Astrocyte (in vitro differentiated cells and primary cell): ENCODE measurements at regions not wholly inside any gene's neighbourhood (a gene's known extent, or its start where the extent isn't known, plus 50 kb on each side); places are given as distances from the start of the nearest gene placed in this dataset.

Experiments
- DNase-seq: peaks from one replicate; pipeline ENCODE4 v3.0.0-alpha.2; 2010; ENCODE audit warnings: low read depth
- FAIRE-seq: peaks from 2 replicates; lab custom pipeline; 2011; peaks lifted over from hg19 to GRCh38; lab: Jason Lieb, UNC
- H2AFZ ChIP-seq: 2 replicates; pipeline ENCODE4 v1.6.0; 2012; ENCODE audit warnings: low read depth, low read length, inconsistent platforms
- H3K27ac ChIP-seq: 2 replicates; pipeline ENCODE4 v1.5.1; 2011; ENCODE audit warnings: low read depth, low read length, inconsistent platforms
- H3K27me3 ChIP-seq: 2 replicates; pipeline ENCODE4 v1.6.0; 2011; ENCODE audit warnings: low read length, inconsistent platforms; ENCODE audit not compliant: insufficient read depth
- H3K36me3 ChIP-seq: 2 replicates; pipeline ENCODE4 v1.5.1; 2011; ENCODE audit warnings: low read length, inconsistent platforms; ENCODE audit not compliant: insufficient read depth
- H3K4me1 ChIP-seq: 2 replicates; pipeline ENCODE4 v1.5.1; 2011; ENCODE audit warnings: low read length, inconsistent platforms; ENCODE audit not compliant: insufficient read depth
- H3K4me2 ChIP-seq: 2 replicates; pipeline ENCODE4 v1.6.0; 2012; ENCODE audit warnings: low read length, inconsistent platforms
- H3K4me3 ChIP-seq: 2 replicates; pipeline ENCODE4 v1.5.1; 2011; ENCODE audit warnings: low read depth, mild to moderate bottlenecking, low read length, inconsistent platforms; ENCODE audit not compliant: insufficient read depth
- H3K79me2 ChIP-seq: 2 replicates; pipeline ENCODE4 v1.6.0; 2012; ENCODE audit warnings: mild to moderate bottlenecking, low read length, inconsistent platforms; ENCODE audit not compliant: insufficient read depth
- H3K9ac ChIP-seq: 2 replicates; pipeline ENCODE4 v1.6.0; 2012; ENCODE audit warnings: mild to moderate bottlenecking, low read length, inconsistent platforms
- H3K9me3 ChIP-seq: 2 replicates; pipeline ENCODE4 v1.5.1; 2012; ENCODE audit warnings: low read depth, mild to moderate bottlenecking, low read length, inconsistent platforms; ENCODE audit not compliant: insufficient read depth
- H4K20me1 ChIP-seq: 2 replicates; pipeline ENCODE4 v1.6.0; 2012; ENCODE audit warnings: low read length, inconsistent platforms; ENCODE audit not compliant: insufficient read depth
- H3K27ac Mint-ChIP-seq: one replicate; pipeline ENCODE4 v1.8.0; 2021; ENCODE audit warnings: mild to moderate bottlenecking, mixed read lengths; ENCODE audit not compliant: unreplicated experiment
- H3K27me3 Mint-ChIP-seq: one replicate; pipeline ENCODE4 v1.8.0; 2021; ENCODE audit warnings: low read depth, mixed read lengths; ENCODE audit not compliant: unreplicated experiment
- H3K36me3 Mint-ChIP-seq: one replicate; pipeline ENCODE4 v1.8.0; 2021; ENCODE audit warnings: low read depth, mixed read lengths; ENCODE audit not compliant: unreplicated experiment
- H3K4me1 Mint-ChIP-seq: one replicate; pipeline ENCODE4 v1.8.0; 2021; ENCODE audit warnings: low read depth, mixed read lengths; ENCODE audit not compliant: unreplicated experiment
- H3K4me3 Mint-ChIP-seq: one replicate; pipeline ENCODE4 v1.8.0; 2021; ENCODE audit warnings: mild to moderate bottlenecking, moderate library complexity, mixed read lengths; ENCODE audit not compliant: unreplicated experiment
- H3K9me3 Mint-ChIP-seq: one replicate; pipeline ENCODE4 v1.8.0; 2021; ENCODE audit warnings: mild to moderate bottlenecking, mixed read lengths; ENCODE audit not compliant: unreplicated experiment
- EZH2 ChIP-seq: IDR thresholded peaks from 2 replicates; pipeline ENCODE4 v1.6.1; 2012; ENCODE audit warnings: mild to moderate bottlenecking, low read length, inconsistent platforms; ENCODE audit not compliant: insufficient read depth
- TF ChIP-seq, protein P1 (sequence below): IDR thresholded peaks from 2 replicates; pipeline ENCODE4 v1.5.1; 2011; ENCODE audit warnings: low read depth, mild to moderate bottlenecking, inconsistent platforms, low read length, moderate library complexity; ENCODE audit not compliant: insufficient read depth

DNA sequence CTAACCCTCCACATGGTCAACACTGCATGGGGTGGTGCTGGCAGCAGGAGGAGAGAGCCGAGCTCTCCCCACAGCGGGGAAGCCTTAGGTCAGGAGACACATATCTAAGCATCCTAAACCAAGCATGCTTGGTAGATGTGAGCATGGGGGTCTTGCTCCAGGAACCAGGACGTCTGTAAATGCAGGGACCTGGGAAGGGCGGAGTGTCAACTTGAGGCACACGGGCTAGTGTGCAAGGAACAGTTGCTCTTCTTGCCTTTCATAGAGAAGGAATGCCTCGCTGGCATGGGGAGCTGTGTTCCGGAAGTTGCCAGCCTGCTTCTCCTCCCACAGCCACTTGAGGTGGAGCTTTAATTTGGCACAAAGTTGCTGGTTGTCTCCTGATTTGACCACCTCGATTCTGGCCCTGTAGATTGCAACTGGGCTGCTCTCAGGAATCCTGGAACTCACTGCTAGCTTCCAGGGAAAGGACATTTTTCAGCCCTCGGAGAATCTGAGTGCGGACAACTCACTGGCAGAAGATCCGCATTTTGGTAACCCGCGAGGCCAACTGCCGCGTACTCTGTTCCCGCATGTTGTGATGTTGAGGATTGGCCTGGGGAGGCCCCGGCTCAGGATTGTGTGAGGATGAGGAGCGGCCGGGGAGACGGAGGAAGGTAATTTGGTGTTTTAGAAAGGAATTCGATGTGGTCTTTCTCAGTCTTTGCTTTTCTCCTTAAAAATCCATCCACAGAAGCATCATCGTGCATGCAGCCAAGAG lies 370.3 kb upstream of the IRX1 start:
- H3K4me1 ChIP-seq, result no peaks in the 10 kb centered on the region
- H3K9ac ChIP-seq, result no peak overlapping the region
- no peaks in the 10 kb centered on the region for H3K27me3 ChIP-seq
- H3K27ac ChIP-seq, result no peak overlapping the region
- H3K9me3 ChIP-seq, result no peaks in the 10 kb centered on the region
- no peak overlapping the region for H3K27ac Mint-ChIP-seq
- DNase-seq, result no peak
- H2AFZ ChIP-seq, result no peak overlapping the region
- no peaks in the 10 kb centered on the region for H3K9me3 Mint-ChIP-seq
- no peaks in the 10 kb centered on the region for H3K36me3 Mint-ChIP-seq
- no peak overlapping the region for H3K4me2 ChIP-seq
- FAIRE-seq, result no peak
- H3K4me3 Mint-ChIP-seq, result no peak overlapping the region
- H4K20me1 ChIP-seq, result no peaks in the 10 kb centered on the region
- no peaks in the 10 kb centered on the region for H3K36me3 ChIP-seq
- no peak for TF ChIP-seq EZH2
- TF ChIP-seq, protein P1, sequence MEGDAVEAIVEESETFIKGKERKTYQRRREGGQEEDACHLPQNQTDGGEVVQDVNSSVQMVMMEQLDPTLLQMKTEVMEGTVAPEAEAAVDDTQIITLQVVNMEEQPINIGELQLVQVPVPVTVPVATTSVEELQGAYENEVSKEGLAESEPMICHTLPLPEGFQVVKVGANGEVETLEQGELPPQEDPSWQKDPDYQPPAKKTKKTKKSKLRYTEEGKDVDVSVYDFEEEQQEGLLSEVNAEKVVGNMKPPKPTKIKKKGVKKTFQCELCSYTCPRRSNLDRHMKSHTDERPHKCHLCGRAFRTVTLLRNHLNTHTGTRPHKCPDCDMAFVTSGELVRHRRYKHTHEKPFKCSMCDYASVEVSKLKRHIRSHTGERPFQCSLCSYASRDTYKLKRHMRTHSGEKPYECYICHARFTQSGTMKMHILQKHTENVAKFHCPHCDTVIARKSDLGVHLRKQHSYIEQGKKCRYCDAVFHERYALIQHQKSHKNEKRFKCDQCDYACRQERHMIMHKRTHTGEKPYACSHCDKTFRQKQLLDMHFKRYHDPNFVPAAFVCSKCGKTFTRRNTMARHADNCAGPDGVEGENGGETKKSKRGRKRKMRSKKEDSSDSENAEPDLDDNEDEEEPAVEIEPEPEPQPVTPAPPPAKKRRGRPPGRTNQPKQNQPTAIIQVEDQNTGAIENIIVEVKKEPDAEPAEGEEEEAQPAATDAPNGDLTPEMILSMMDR, result no peak
- H3K79me2 ChIP-seq, result no peaks in the 10 kb centered on the region
- H3K4me3 ChIP-seq, result no peak overlapping the region
- H3K27me3 Mint-ChIP-seq, result peaks cover 21% of the 10 kb centered on the region
- no peaks in the 10 kb centered on the region for H3K4me1 Mint-ChIP-seq

DNA sequence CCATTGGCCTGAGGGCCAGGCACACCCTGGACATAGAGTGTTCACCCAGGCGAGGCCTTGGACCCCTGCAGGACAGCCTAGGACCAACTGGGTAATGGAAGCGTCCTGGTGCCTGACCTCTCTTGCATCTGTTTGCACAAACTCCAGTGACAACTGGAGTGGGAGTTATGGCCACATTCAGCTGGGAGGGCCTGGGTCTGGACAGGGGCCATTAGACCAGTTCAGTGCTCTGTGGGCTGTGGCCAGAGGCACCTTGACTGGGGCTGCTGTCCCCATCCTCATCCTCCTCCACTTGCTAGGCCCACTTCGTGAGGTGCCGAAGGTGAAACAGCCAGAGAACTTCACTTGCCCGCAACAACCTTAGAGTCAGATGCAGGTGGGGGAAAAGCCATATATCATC lies 372.7 kb upstream of the IRX1 start:
- no peak overlapping the region for H3K4me2 ChIP-seq
- H3K9ac ChIP-seq, result no peak overlapping the region
- DNase-seq (no peak), FAIRE-seq (no peak)
- peaks cover 31% of the 10 kb centered on the region for H3K27me3 Mint-ChIP-seq
- H3K4me3 Mint-ChIP-seq, result no peak overlapping the region
- no peaks in the 10 kb centered on the region for H3K36me3 ChIP-seq
- no peaks in the 10 kb centered on the region for H4K20me1 ChIP-seq
- H3K27me3 ChIP-seq, result no peaks in the 10 kb centered on the region
- peaks cover 4% of the 10 kb centered on the region for H3K9me3 ChIP-seq
- H2AFZ ChIP-seq, result no peak overlapping the region
- no peaks in the 10 kb centered on the region for H3K36me3 Mint-ChIP-seq
- H3K4me1 Mint-ChIP-seq, result no peaks in the 10 kb centered on the region
- no peak overlapping the region for H3K27ac Mint-ChIP-seq
- no peak overlapping the region for H3K4me3 ChIP-seq
- no peaks in the 10 kb centered on the region for H3K4me1 ChIP-seq
- no peaks in the 10 kb centered on the region for H3K9me3 Mint-ChIP-seq
- H3K27ac ChIP-seq, result no peak overlapping the region
- H3K79me2 ChIP-seq, result no peaks in the 10 kb centered on the region
- no peak for TF ChIP-seq EZH2
- TF ChIP-seq, protein P1, result no peak

DNA sequence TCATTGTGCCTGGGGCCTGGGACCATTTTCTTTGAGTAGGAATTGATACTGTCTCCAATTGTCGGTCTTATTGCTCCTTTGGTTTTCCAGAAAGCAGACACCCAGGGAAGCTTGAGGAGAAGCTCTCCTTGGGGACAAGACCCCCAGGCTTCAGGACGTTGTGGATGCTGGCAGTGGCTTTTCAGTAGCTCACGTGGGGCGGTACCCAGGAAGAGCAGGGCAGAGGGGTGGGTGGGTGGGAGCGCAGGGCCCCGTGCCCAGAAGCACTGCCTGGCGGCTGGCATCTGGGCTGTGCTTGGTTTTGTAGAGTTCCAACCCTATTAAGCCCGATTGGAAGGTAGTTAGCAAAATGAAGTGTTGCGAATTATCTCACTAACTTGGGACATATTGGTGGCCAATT lies 374.2 kb upstream of the IRX1 start:
- peaks cover 4% of the 10 kb centered on the region for H3K9me3 ChIP-seq
- no peaks in the 10 kb centered on the region for H3K9me3 Mint-ChIP-seq

More for the DNA sequence above, 374.2 kb upstream of the IRX1 start:
- Histone ChIP-seq H3K4me3 (no peak overlapping the region), H3K4me1 (no peaks in the 10 kb centered on the region), H2AFZ (no peak overlapping the region), H3K79me2 (no peaks in the 10 kb centered on the region), H3K27me3 (no peaks in the 10 kb centered on the region), H3K27ac (no peak overlapping the region), H3K36me3 (no peaks in the 10 kb centered on the region), H3K4me2 (no peak overlapping the region), H4K20me1 (no peaks in the 10 kb centered on the region), H3K9ac (no peak overlapping the region)
- Mint-ChIP-seq H3K4me3 (no peak overlapping the region), H3K4me1 (no peaks in the 10 kb centered on the region), H3K36me3 (no peaks in the 10 kb centered on the region), H3K27ac (no peak overlapping the region), H3K27me3 (peaks cover 30% of the 10 kb centered on the region)
- TF ChIP-seq EZH2, result no peak
- TF ChIP-seq, protein P1, result no peak
- no peak for DNase-seq
- no peak for FAIRE-seq
